K562 (cell line): ENCODE measurements at regions not wholly inside any gene's neighbourhood (a gene's known extent, or its start where the extent isn't known, plus 50 kb on each side); places are given as distances from the start of the nearest gene placed in this dataset.

Experiments used
- ATAC-seq: fragments of 200-7000 bp; cut with Tn5 transposase; 3 replicates; pipeline ENCODE4 v1.9.1; 2020; ENCODE audit warnings: moderate library complexity
- BruUV-seq: library from RNA; stranded (reverse); fragments of 400-500 nt; replicated peaks from 2 replicates; lab custom pipeline; 2021; lab: Mats Ljungman, UMichigan
- CTCF ChIA-PET: fragments of 300-600 bp; formaldehyde crosslinking; extraction: SDS; loops from one replicate; lab custom pipeline; 2021; ENCODE audit warnings: low intra/inter-chr PET ratio; lab: Yijun Ruan, JAX
- POLR2A ChIA-PET: fragments of 300-600, 350-650 bp; sonication (Branson Sonifier 250); formaldehyde crosslinking; extraction: SDS; loops from one replicate; lab custom pipeline; 2021; ENCODE audit warnings: antibody characterized with exemption, inconsistent platforms; lab: Yijun Ruan, JAX
- DNase-seq, 4 experiments: peaks; one replicate each; pipeline versions ENCODE4 v3.0.0 to v3.0.0-alpha.2; 2011 to 2018; ENCODE audit warnings: low spot score in 3 of 4, mixed read lengths in 3 of 4; ENCODE audit errors: extremely low read depth in 1 of 4
- FAIRE-seq: peaks from 2 replicates; lab custom pipeline; 2011; peaks lifted over from hg19 to GRCh38; lab: Jason Lieb, UNC
- H2AFZ ChIP-seq: 2 replicates; pipeline ENCODE4 v1.6.0; 2011; ENCODE audit warnings: low read depth, low read length, control low read depth, inconsistent platforms
- H3K27ac ChIP-seq: fragments of 200-600 bp; 3 replicates; pipeline ENCODE4 v1.8.0; 2011; ENCODE audit warnings: low read depth, mild to moderate bottlenecking, control low read depth, inconsistent platforms, low read length, moderate library complexity, mixed read lengths; ENCODE audit errors: extremely low read depth
- H3K27me3 ChIP-seq, 2 experiments: fragments of 300-600 bp in 1 of 2; 2 replicates in 1 of 2; 3 replicates in 1 of 2; pipeline versions ENCODE4 v1.6.0 to v1.8.0; 2011; ENCODE audit warnings: inconsistent platforms in 2 of 2, low read length in 2 of 2, mild to moderate bottlenecking in 1 of 2, mixed read lengths in 1 of 2, moderate library complexity in 1 of 2; ENCODE audit not compliant: control insufficient read depth in 2 of 2, insufficient read depth in 2 of 2
- H3K36me3 ChIP-seq: fragments of 300-600 bp; 3 replicates; pipeline ENCODE4 v1.8.0; 2011; ENCODE audit warnings: mild to moderate bottlenecking, low read length, inconsistent platforms; ENCODE audit not compliant: control insufficient read depth, insufficient read depth
- H3K4me1 ChIP-seq, 2 experiments: fragments of 200-600 bp in 1 of 2; replicated peaks in 1 of 2; 2 replicates in 1 of 2; 3 replicates in 1 of 2; pipeline versions ENCODE4 v1.5.1 to v1.8.0; 2011; ENCODE audit warnings: inconsistent platforms in 2 of 2, low read length in 2 of 2, mild to moderate bottlenecking in 1 of 2, mixed read lengths in 1 of 2, moderate library complexity in 1 of 2; ENCODE audit not compliant: control insufficient read depth in 2 of 2, insufficient read depth in 2 of 2
- H3K4me2 ChIP-seq: 2 replicates; pipeline ENCODE4 v1.6.1; 2011; ENCODE audit warnings: low read length, control low read depth, inconsistent platforms, mixed read lengths; ENCODE audit not compliant: insufficient read depth
- H3K4me3 ChIP-seq: fragments of 200-600 bp; sonication (generic), shearing (Covaris generic); 2 replicates; pipeline ENCODE4 v1.5.1; 2016; ENCODE audit warnings: control low read depth, inconsistent platforms
- H3K79me2 ChIP-seq: fragments of 200-600 bp; 3 replicates; pipeline ENCODE4 v1.8.0; 2011; ENCODE audit warnings: low read length, inconsistent platforms; ENCODE audit not compliant: control insufficient read depth, insufficient read depth
- H3K9ac ChIP-seq, 2 experiments: 2 replicates each; pipeline versions ENCODE4 v1.6.0 to v1.6.1; 2011; ENCODE audit warnings: low read depth in 2 of 2, low read length in 2 of 2, control low read depth in 1 of 2, inconsistent platforms in 1 of 2, mild to moderate bottlenecking in 1 of 2, mixed read lengths in 1 of 2; ENCODE audit not compliant: insufficient read depth in 1 of 2
- H3K9me1 ChIP-seq: one replicate; pipeline ENCODE4 v1.6.0; 2011; ENCODE audit warnings: inconsistent platforms, mild to moderate bottlenecking, low read length, moderate library complexity; ENCODE audit not compliant: control insufficient read depth, insufficient read depth
- H3K9me3 ChIP-seq: replicated peaks from 2 replicates; pipeline ENCODE4 v1.5.1; 2011; ENCODE audit warnings: low read depth, low read length, inconsistent platforms; ENCODE audit not compliant: control insufficient read depth, insufficient read depth
- H4K20me1 ChIP-seq: replicated peaks from 2 replicates; pipeline ENCODE4 v1.6.1; 2011; ENCODE audit warnings: low read length, inconsistent platforms, mixed read lengths; ENCODE audit not compliant: control insufficient read depth, insufficient read depth
- MAFK ChIP-seq: IDR thresholded peaks from 2 replicates; pipeline ENCODE4 v1.6.1; 2011; ENCODE audit warnings: low read length, improper control_type of control experiment
- RAD21 ChIP-seq, 2 experiments: fragments of 250-450 bp in 1 of 2; fragments of 450-650 bp in 1 of 2; sonication (Bioruptor Pico) in 1 of 2; formaldehyde crosslinking in 1 of 2; IDR thresholded peaks in 1 of 2; conservative IDR thresholded peaks in 1 of 2; 2 replicates each; pipeline versions ENCODE4 v1.4.0 to v1.8.0; 2020 to 2022; ENCODE audit warnings: mild to moderate bottlenecking in 2 of 2, moderate library complexity in 1 of 2
- RBBP5 ChIP-seq: fragments of 200-600 bp; sonication (generic); IDR thresholded peaks from 2 replicates; pipeline ENCODE4 v1.6.1; 2012; ENCODE audit warnings: borderline replicate concordance, mild to moderate bottlenecking, low read length, control low read depth, inconsistent platforms; ENCODE audit not compliant: insufficient read depth, poor library complexity, severe bottlenecking
- SAFB ChIP-seq: fragments of 200-400 bp; formaldehyde crosslinking; IDR thresholded peaks from 2 replicates; pipeline ENCODE4 v1.6.1; 2017; ENCODE audit warnings: low read depth, low read length, borderline replicate concordance
- SMC3 ChIP-seq: conservative IDR thresholded peaks from 2 replicates; pipeline ENCODE4 v1.6.1; 2011; ENCODE audit warnings: low read depth, low read length, improper control_type of control experiment; ENCODE audit not compliant: insufficient read depth
- SOX6 ChIP-seq: fragments of 450-650 bp; IDR thresholded peaks from 2 replicates; pipeline ENCODE4 v1.6.1; 2014; ENCODE audit warnings: mild to moderate bottlenecking
- TRIM28 ChIP-seq: fragments of 450-650 bp; IDR thresholded peaks from 2 replicates; pipeline ENCODE4 v1.6.1; 2017
- ZNF124 ChIP-seq: sonication (generic); formaldehyde crosslinking; IDR thresholded peaks from 2 replicates; pipeline ENCODE4 v1.8.1; 2022; ENCODE audit warnings: missing genetic modification reagents
- ZNF316 ChIP-seq: fragments of 450-650 bp; IDR thresholded peaks from 2 replicates; pipeline ENCODE4 v1.6.1; 2016
- WGBS: fragments of 100-300 bp; shearing (Covaris generic); methylation state at CpG from one replicate; pipeline ENCODE4 v1.1.6; 2016; ENCODE audit warnings: low coverage, mixed read lengths; ENCODE audit not compliant: insufficient coverage; ENCODE audit errors: missing lambda C conversion rate; 5-methylcytosine and 5-hydroxymethylcytosine counted together
- in situ Hi-C: fragments of 300-500 bp; cut with MboI; formaldehyde crosslinking; loops from 4 replicates; pipeline ENCODE4 v1.15.0; 2018; ENCODE audit warnings: inconsistent platforms, mixed read lengths
- intact Hi-C: fragments of 100-400 bp; cut with micrococcal nuclease; formaldehyde crosslinking; loops from 2 replicates; pipeline ENCODE4 v1.14.2; 2022
- TF ChIP-seq, protein P1 (sequence below), 2 experiments: fragments of 450-650 bp; formaldehyde crosslinking in 1 of 2; IDR thresholded peaks; 2 replicates each; pipeline versions ENCODE4 v1.4.0 to v1.6.1; 2014 to 2020; ENCODE audit warnings: mild to moderate bottlenecking in 2 of 2, borderline replicate concordance in 1 of 2, low read depth in 1 of 2
- TF ChIP-seq, protein P2 (sequence below), 3 experiments: IDR thresholded peaks in 2 of 3; conservative IDR thresholded peaks in 1 of 3; 2 replicates each; pipeline ENCODE4 v1.5.1; 2011 to 2012; ENCODE audit warnings: low read length in 3 of 3, mild to moderate bottlenecking in 3 of 3, control low read depth in 2 of 3, improper control_type of control experiment in 1 of 3, inconsistent platforms in 1 of 3, low read depth in 1 of 3, mixed read lengths in 1 of 3, moderate library complexity in 1 of 3; ENCODE audit not compliant: insufficient read depth in 2 of 3

DNA sequence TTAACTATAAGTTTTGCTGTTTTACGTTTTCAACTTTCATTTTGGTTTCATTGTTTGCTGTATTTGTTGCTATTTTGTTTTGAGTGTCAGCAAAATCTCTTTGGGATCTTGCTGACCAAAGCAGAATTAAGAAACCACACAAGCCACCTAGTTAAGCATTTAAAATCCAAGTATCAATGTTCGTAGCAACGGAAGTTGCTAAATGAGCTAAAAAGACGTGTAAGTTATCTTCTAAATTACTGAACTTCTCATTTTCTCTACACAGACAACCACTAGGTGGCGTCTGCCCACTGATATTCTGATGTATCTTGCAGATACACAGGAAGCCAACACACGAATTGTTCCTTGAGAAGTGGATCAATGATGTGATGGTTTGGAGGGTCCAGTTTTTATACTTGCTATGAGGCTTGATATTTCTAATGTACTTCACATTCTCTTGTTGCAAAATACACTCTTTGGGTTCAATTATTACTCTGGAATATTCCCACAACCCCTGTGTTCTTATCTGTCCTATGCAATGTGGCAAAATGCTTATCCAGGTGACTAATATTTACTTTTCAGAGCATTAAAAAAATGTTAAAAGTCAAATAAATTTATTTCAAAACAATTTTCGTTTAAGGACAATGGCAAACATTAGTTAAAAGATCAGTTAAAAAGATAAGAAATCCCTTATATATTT lies 250.5 kb downstream of the TECRL start:
- Histone ChIP-seq H3K4me1 (no peaks in the 10 kb centered on the region), H3K4me2 (no peak overlapping the region), H3K36me3 (no peaks in the 10 kb centered on the region), H3K4me3 (no peak overlapping the region), H3K79me2 (no peaks in the 10 kb centered on the region), H3K9me3 (peaks cover 5% of the 10 kb centered on the region), H4K20me1 (no peaks in the 10 kb centered on the region), H3K27ac (no peak overlapping the region), H3K27me3 (no peaks in the 10 kb centered on the region), H3K9ac (no peak overlapping the region), H2AFZ (no peak overlapping the region), H3K9me1 (no peaks in the 10 kb centered on the region)
- in situ Hi-C loops (no loop called here), intact Hi-C loops (loop anchor here (2.0 kb wide), 1 partner anchor 380 kb away; no protein-coding TSS in a partner anchor)
- ATAC-seq: no peak
- 2% methylated on average over 7 of the region's 7 CpGs for WGBS
- BruUV-seq: no TSS peak
- POLR2A ChIA-PET: no interaction called here
- CTCF ChIA-PET: no interaction called here
- peak; percentile 24 to 60 (median 29) for DNase-seq
- FAIRE-seq: peak; percentile 52
- no peak for TF ChIP-seq TRIM28
- TF ChIP-seq RBBP5: no peak
- no peak for TF ChIP-seq SAFB
- no peak for TF ChIP-seq ZNF124
- TF ChIP-seq, protein P1, sequence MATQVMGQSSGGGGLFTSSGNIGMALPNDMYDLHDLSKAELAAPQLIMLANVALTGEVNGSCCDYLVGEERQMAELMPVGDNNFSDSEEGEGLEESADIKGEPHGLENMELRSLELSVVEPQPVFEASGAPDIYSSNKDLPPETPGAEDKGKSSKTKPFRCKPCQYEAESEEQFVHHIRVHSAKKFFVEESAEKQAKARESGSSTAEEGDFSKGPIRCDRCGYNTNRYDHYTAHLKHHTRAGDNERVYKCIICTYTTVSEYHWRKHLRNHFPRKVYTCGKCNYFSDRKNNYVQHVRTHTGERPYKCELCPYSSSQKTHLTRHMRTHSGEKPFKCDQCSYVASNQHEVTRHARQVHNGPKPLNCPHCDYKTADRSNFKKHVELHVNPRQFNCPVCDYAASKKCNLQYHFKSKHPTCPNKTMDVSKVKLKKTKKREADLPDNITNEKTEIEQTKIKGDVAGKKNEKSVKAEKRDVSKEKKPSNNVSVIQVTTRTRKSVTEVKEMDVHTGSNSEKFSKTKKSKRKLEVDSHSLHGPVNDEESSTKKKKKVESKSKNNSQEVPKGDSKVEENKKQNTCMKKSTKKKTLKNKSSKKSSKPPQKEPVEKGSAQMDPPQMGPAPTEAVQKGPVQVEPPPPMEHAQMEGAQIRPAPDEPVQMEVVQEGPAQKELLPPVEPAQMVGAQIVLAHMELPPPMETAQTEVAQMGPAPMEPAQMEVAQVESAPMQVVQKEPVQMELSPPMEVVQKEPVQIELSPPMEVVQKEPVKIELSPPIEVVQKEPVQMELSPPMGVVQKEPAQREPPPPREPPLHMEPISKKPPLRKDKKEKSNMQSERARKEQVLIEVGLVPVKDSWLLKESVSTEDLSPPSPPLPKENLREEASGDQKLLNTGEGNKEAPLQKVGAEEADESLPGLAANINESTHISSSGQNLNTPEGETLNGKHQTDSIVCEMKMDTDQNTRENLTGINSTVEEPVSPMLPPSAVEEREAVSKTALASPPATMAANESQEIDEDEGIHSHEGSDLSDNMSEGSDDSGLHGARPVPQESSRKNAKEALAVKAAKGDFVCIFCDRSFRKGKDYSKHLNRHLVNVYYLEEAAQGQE (IDR thresholded peaks at IDR 0.05; ENCODE audit: borderline replicate concordance): peak; percentile 15; the same call in 1 of the 2 replicates
- TF ChIP-seq, protein P1 (CRISPR knock-in tag; IDR thresholded peaks at IDR 0.05; ENCODE audit: low read depth): no peak
- peak; percentile 34 to 53 for TF ChIP-seq RAD21 (CRISPR knock-in tag; conservative IDR thresholded peaks at IDR 0.05 in 1 of 2, IDR thresholded peaks at IDR 0.05 in 1 of 2)
- TF ChIP-seq, protein P2, sequence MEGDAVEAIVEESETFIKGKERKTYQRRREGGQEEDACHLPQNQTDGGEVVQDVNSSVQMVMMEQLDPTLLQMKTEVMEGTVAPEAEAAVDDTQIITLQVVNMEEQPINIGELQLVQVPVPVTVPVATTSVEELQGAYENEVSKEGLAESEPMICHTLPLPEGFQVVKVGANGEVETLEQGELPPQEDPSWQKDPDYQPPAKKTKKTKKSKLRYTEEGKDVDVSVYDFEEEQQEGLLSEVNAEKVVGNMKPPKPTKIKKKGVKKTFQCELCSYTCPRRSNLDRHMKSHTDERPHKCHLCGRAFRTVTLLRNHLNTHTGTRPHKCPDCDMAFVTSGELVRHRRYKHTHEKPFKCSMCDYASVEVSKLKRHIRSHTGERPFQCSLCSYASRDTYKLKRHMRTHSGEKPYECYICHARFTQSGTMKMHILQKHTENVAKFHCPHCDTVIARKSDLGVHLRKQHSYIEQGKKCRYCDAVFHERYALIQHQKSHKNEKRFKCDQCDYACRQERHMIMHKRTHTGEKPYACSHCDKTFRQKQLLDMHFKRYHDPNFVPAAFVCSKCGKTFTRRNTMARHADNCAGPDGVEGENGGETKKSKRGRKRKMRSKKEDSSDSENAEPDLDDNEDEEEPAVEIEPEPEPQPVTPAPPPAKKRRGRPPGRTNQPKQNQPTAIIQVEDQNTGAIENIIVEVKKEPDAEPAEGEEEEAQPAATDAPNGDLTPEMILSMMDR (IDR thresholded peaks at IDR 0.05 in 2 of 3, conservative IDR thresholded peaks at IDR 0.05 in 1 of 3; ENCODE audit: insufficient read depth in 2 of 3, low read depth in 1 of 3, low read length in 3 of 3): peak; percentile 28 to 54 (median 50); a peak in 5 of 6 replicates
- TF ChIP-seq SOX6: no peak
- TF ChIP-seq MAFK: peak; percentile 31; the same call in 1 of the 2 replicates
- TF ChIP-seq ZNF316: peak; percentile 44; the same call in 1 of the 2 replicates
- 0 out of 2 replicates have a peak, but pooled peaks have one; percentile 11 for TF ChIP-seq SMC3
